ENCODE measurements at regions not wholly inside any gene's neighbourhood (a gene's known extent, or its start where the extent isn't known, plus 50 kb on each side); places are given as distances from the start of the nearest gene placed in this dataset.

DNA sequence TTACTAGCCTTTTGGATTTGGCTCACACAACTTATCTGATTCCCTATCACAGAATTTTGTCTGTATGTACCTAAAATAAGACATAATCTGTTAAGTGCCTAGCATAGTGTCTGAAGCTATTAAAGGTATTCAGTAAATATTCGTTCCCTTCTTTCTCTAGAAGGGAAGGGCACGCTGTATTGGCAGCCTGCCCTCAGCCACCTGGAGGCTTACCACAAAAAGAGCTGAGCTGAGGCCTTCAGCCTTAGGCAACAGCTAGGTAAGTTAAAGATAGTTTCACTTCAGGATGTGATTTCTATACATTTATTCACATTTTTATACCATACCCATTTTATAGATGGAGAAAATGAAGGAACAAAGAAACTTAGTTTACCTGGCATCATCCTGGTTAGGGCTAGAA, 400.0 kb upstream of the LCORL start (continued):
- no peak for TF ChIP-seq CENPT (CRISPR knock-in tag; IDR thresholded peaks at IDR 0.05; ENCODE audit: low read depth)
- TF ChIP-seq, protein P1, sequence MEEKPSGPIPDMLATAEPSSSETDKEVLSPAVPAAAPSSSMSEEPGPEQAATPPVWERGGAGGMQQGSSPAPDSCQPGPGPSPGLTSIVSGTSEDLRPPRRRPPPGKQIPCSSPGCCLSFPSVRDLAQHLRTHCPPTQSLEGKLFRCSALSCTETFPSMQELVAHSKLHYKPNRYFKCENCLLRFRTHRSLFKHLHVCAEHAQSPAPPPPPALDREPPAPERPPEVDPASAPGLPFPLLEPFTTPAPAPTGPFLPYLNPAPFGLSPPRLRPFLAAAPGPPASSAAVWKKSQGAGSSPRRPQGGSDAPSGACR (CRISPR knock-in tag; IDR thresholded peaks at IDR 0.05) = no peak
- TF ChIP-seq, protein P2, sequence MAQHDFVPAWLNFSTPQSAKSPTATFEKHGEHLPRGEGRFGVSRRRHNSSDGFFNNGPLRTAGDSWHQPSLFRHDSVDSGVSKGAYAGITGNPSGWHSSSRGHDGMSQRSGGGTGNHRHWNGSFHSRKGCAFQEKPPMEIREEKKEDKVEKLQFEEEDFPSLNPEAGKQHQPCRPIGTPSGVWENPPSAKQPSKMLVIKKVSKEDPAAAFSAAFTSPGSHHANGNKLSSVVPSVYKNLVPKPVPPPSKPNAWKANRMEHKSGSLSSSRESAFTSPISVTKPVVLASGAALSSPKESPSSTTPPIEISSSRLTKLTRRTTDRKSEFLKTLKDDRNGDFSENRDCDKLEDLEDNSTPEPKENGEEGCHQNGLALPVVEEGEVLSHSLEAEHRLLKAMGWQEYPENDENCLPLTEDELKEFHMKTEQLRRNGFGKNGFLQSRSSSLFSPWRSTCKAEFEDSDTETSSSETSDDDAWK (CRISPR knock-in tag; IDR thresholded peaks at IDR 0.05) = no peak
- TF ChIP-seq ZSCAN12 (CRISPR knock-in tag; IDR thresholded peaks at IDR 0.05) = no peak
- TF ChIP-seq ARNTL (CRISPR knock-in tag; IDR thresholded peaks at IDR 0.05) = no peak
- TF ChIP-seq, protein P3, sequence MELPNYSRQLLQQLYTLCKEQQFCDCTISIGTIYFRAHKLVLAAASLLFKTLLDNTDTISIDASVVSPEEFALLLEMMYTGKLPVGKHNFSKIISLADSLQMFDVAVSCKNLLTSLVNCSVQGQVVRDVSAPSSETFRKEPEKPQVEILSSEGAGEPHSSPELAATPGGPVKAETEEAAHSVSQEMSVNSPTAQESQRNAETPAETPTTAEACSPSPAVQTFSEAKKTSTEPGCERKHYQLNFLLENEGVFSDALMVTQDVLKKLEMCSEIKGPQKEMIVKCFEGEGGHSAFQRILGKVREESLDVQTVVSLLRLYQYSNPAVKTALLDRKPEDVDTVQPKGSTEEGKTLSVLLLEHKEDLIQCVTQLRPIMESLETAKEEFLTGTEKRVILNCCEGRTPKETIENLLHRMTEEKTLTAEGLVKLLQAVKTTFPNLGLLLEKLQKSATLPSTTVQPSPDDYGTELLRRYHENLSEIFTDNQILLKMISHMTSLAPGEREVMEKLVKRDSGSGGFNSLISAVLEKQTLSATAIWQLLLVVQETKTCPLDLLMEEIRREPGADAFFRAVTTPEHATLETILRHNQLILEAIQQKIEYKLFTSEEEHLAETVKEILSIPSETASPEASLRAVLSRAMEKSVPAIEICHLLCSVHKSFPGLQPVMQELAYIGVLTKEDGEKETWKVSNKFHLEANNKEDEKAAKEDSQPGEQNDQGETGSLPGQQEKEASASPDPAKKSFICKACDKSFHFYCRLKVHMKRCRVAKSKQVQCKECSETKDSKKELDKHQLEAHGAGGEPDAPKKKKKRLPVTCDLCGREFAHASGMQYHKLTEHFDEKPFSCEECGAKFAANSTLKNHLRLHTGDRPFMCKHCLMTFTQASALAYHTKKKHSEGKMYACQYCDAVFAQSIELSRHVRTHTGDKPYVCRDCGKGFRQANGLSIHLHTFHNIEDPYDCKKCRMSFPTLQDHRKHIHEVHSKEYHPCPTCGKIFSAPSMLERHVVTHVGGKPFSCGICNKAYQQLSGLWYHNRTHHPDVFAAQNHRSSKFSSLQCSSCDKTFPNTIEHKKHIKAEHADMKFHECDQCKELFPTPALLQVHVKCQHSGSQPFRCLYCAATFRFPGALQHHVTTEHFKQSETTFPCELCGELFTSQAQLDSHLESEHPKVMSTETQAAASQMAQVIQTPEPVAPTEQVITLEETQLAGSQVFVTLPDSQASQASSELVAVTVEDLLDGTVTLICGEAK (IDR thresholded peaks at IDR 0.05) = no peak
- TF ChIP-seq, protein P3 (CRISPR knock-in tag; IDR thresholded peaks at IDR 0.05) = no peak
- no peak for TF ChIP-seq POLR2A (IDR thresholded peaks at IDR 0.05; ENCODE audit: insufficient read depth in 1 of 2, low read depth in 2 of 2, low read length in 2 of 2)
- TF ChIP-seq, protein P4, sequence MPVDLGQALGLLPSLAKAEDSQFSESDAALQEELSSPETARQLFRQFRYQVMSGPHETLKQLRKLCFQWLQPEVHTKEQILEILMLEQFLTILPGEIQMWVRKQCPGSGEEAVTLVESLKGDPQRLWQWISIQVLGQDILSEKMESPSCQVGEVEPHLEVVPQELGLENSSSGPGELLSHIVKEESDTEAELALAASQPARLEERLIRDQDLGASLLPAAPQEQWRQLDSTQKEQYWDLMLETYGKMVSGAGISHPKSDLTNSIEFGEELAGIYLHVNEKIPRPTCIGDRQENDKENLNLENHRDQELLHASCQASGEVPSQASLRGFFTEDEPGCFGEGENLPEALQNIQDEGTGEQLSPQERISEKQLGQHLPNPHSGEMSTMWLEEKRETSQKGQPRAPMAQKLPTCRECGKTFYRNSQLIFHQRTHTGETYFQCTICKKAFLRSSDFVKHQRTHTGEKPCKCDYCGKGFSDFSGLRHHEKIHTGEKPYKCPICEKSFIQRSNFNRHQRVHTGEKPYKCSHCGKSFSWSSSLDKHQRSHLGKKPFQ (CRISPR knock-in tag; IDR thresholded peaks at IDR 0.05; ENCODE audit: insufficient replicate concordance) = no peak

Measured in HepG2 (cell line).